HG03039 (cell line): ENCODE measurements at regions not wholly inside any gene's neighbourhood (a gene's known extent, or its start where the extent isn't known, plus 50 kb on each side); places are given as distances from the start of the nearest gene placed in this dataset.
A peak's percentile ranks its signal among the peaks of the same experiment; 100 is the strongest.

Experiments
- ATAC-seq: cut with Tn5 transposase; IDR thresholded peaks from one replicate; pipeline ENCODE4 v1.9.1; 2021; ENCODE audit warnings: mild to moderate bottlenecking, moderate library complexity; ENCODE audit not compliant: unreplicated experiment

DNA sequence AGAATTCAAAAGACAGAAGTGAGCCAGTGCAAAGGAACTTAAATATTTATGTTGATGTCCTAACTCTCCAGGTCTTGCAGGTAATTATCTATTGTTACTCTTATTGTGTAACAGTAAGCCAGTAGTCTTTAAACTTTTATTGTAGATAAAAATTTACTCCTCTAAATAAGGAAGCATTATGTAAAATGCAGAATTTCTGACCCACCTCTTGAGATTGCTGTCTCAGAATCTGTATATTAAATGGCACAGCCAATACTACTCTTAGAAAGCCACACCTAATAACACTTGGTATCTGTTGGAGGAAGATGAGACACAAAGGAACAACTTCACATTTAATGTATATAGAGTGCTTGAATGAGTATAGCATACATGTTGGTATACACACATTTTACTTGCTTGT is 613.5 kb upstream of the ZNF804A start:
- no peak for ATAC-seq

DNA sequence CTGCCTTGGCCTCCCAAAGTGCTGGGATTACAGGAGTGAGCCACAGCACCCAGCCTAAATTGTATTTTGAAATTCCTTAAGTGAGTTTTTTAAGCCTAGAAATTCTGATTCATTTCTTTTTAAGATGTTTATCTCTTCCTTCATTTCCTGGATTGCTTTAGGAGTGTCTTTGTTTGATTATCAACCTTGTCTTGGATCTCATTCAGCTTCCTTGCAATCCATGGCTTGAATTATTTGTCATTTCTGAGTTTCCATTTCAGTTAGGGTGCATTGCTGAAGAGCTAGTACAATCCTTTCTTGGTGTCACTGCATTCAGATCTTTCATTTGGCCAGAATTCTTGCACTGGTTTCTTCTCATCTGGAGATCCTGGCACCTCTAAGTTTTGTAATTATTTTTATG is 606.4 kb upstream of the ZNF804A start:
- ATAC-seq: no peak

- peak; percentile 89 for ATAC-seq
Observed at GRCh38 chr2:183993052-183993451, 605.3 kb upstream of the ZNF804A start.

GRCh38 chr2:183995632-183996031 is 602.7 kb upstream of the ZNF804A start:
- ATAC-seq: no peak

DNA sequence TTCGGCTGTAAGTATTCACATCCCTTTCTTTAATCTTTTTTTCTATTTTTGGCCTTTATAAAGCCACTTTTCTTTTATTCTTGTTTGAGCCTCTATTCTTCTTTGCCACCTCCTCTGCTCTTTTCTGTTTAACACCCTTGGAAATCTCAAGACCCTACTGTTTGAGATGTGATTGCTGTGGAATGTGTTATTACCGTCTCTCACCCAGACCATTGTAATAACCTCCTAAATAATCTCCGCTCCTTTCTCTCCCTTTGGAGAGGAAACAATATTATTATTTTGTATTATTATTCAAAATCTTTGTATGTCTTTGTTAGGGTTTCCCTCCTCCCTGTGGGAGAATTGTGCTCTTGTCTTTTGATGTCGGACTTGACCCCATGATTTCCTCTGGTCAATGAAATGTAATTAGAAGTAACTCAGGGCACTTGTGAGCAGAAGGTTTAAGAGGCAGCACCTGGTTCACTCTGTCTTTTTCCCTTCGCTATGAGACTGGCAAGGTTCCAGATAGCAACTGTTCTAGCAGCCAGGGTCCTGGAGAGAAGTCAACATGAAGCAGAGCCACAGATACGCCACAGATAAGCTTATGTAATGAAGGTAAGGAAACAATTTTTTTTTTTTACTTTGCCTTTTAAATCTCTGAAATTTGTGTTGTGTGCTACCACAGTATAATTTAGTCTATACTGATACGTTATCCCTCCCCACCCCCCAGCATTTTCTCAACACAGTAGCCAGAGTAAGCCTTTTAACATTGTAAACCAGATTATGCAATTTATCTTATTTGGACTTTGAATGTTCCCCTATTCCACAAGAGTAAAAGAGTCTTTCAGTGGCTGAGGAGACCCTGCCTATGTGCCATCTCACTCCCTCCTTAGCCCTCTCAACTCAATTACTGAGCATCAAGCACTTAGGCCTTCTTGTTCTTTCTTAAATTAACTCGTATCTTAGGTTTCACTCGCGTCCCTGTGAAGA is 601.2 kb upstream of the ZNF804A start:
- no peak for ATAC-seq

DNA sequence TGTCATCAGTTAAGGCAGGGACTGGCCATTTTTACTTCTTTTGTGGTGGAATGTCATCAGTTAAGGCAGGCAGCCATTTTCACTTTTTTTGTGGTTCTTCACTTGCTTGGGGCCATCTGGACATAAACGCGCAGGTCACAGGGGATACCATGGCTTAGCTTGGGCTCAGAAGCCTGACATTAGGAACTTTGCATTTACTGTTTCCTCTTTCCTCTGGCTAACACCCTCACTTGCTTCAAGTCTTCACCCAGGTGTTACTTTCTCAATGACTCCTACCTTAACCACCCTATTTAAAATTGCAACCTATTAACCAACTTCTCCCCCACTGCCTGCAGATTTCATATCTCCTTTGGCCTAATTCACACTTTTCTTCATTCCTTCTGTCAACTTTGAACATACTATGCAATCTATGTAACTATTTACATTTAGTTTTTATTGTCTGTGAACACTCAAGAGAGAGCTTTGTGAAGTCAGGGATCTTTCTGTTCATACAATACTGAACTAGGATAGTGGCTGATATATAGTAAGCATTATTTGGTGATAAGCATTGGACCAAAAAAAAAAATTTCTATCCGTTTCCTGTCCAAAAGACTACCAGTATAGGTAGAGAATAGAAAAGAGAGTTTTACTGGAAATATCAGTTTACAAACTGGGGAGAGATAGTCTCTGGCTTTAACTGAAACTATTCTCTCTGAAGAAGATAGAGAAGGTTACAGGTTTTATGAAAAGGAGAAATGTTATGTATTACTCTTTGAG is 600.1 kb upstream of the ZNF804A start:
- ATAC-seq: peak; percentile 86

DNA sequence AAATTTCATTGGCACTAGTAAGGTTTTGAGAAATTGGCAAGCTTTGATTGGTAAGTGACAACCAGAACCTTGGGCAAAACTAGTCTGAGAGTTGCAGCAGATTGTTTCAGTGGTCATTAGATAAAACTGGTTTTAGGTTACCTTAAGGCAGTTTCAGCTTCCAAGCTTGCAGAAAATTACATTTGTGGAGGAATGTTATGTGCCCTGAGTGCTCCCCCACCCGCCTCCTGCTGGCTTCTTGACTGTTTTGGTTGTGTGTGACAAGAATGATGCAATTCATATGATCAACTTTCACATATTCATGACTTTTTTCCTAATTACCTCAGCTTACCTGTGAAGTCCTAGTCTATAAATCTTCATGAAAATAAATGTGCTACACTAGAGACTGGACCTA is 599.5 kb upstream of the ZNF804A start:
- peak; percentile 19 for ATAC-seq

- peak; percentile 92 for ATAC-seq
Observed at GRCh38 chr2:184004289-184004947, 593.9 kb upstream of the ZNF804A start.

GRCh38 chr2:184004948-184005672 is 593.2 kb upstream of the ZNF804A start:
- ATAC-seq: peak; percentile 50

GRCh38 chr2:184006998-184007397 is 591.3 kb upstream of the ZNF804A start:
- no peak for ATAC-seq

DNA sequence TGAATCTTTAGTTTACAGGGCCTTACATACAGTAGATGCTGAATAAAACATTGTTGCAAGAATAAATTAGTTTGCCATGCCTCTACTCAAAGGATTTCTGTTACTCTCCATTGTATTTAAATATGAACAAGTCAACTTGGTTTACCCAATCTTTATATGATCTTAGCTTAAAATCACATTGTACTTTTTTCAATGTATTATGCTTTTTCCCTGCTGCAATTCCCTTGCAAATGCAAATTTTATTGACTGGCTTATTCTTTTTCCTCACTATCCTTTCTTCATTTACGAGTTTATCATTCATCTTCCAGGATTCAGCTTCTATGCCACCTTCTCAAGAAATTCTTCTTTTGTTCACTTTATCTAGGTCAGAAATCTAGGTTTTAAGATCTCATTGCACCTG is 571.4 kb upstream of the ZNF804A start:
- no peak for ATAC-seq

- ATAC-seq: no peak
Observed at GRCh38 chr2:184030245-184030644, 568.1 kb upstream of the ZNF804A start.

GRCh38 chr2:184030989-184031388 is 567.3 kb upstream of the ZNF804A start:
- no peak for ATAC-seq

DNA sequence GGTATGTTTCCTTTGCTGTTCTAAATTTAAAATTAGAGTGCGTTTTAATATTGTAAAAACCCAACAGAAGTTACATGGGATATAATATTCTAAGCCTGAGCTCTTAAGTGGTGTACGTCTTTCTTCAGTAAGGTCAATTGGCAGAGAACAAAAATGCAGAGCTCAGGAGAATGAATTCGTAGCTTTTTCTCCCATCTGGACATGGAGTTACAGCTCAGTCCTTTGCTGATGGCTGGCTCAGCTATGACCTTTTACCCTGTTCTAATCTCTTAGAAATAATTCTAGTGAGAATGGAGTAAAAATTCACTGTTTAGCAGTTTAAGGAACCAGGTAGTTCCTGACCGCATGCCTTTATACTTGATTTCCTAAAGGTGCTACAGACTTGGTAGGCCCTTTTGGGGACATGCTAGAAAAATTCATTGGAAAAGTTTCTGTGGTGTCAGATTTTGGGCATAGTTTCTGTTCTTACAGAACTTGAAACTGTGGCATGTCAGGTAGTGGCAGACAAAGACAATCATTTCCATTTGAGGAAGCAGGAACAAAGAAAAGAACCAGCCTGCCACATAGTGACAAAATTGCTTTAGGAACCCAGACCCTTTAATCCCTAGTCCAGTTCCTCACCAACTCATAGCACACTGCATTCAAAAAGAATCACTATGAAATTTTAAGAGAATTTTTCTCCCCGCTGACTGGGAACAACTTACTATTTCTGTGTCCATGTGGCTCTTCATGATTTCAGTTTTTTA is 566.8 kb upstream of the ZNF804A start:
- ATAC-seq: no peak

DNA sequence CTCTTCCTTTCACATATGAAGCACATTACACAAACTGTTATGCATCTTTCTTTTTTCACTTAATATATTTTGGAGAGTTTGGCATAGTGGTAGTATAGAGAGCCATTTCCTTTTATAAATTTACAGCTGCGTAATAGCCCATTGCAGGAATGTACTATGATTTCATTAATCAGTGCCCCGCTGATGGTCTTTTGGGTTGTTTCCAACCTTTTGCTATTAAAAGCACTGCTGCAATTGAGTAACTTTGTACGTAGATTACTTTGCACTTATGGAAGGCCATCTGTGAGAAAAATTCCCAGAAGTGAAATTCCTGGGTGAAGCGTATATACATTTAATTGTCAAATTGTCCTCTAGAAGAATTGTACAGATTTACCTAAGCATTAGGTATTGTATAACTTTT is 565.3 kb upstream of the ZNF804A start:
- ATAC-seq: no peak

DNA sequence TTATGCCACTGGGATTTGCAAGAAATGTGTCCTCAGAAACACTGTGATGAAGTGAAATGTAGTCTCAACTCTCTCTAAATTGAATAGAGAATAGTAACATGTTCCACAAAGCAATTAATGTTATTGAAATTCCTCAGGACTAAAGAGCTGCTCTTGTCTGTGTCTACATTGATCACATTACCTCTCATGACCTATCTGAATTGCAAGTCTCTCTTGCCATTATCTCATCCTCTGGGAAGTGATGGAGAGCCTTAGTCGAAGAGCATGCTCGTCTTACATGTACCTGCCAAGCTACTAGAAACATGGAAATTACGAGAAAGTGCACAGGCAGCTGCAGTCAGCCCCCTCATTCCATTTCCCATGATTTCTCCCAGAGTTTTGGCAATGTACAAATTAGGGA is 561.1 kb upstream of the ZNF804A start:
- no peak for ATAC-seq

DNA sequence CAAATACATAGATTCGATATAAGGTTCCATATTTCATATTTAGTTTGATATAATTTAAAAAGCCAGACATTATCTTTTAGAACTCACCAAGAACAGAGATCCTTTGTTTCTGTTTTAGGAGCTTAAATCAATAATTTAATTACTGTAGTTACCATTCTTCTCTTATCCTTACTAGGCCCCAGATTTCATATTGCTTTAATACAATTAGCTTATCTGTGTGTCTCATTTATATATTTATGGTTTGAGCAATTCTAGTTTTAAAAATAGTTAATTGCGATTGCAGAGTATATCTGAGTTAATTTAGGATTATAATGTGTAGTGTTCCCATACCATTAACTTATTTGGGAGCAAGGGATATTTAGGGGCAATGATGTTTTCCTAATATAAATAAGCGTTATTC is 558.8 kb upstream of the ZNF804A start:
- ATAC-seq: no peak

DNA sequence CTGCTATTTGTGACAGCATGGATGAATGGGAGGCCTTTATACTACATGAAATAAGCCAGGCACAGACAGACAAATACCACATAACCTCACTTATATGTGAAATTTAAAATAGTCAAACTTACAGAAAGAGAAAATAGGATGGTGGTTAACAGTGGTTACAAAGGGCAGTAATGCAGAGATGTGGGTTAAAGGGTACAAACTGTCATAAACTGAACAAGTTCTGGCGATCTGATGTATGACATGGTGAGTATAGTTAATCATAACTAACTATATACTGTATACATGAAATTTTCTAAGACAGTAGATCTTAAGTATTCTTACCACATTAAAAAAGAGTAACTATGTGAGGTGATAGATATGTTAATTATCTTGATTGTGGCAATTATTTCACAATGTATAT is 558.1 kb upstream of the ZNF804A start:
- no peak for ATAC-seq

DNA sequence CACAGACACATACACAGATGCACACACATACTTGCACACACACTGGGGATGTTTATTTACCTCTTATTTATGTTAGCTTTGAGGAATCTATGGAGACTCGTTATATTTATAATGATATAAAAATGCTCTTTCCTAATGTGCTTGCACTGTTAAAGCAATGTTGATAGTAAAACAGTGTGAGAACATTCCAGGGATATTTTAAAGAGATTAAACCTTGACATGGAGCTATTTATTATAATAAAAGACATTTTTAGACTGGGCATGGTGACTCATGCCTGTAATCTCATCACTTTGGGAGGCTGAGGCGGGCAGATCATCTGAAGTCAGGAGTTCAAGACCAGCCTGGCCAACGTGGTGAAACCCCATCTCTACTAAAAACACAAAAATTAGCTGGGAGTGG is 557.3 kb upstream of the ZNF804A start:
- no peak for ATAC-seq

GRCh38 chr2:184041777-184042176 is 556.6 kb upstream of the ZNF804A start:
- no peak for ATAC-seq
